ENCODE measurements at regions not wholly inside any gene's neighbourhood (a gene's known extent, or its start where the extent isn't known, plus 50 kb on each side); places are given as distances from the start of the nearest gene placed in this dataset.
"Not testable (repeated sequence)": the region's sequence is repeated elsewhere in the genome, so short reads cannot be mapped to it uniquely, and the experiment has no call there.

- TF ChIP-seq, protein P1, sequence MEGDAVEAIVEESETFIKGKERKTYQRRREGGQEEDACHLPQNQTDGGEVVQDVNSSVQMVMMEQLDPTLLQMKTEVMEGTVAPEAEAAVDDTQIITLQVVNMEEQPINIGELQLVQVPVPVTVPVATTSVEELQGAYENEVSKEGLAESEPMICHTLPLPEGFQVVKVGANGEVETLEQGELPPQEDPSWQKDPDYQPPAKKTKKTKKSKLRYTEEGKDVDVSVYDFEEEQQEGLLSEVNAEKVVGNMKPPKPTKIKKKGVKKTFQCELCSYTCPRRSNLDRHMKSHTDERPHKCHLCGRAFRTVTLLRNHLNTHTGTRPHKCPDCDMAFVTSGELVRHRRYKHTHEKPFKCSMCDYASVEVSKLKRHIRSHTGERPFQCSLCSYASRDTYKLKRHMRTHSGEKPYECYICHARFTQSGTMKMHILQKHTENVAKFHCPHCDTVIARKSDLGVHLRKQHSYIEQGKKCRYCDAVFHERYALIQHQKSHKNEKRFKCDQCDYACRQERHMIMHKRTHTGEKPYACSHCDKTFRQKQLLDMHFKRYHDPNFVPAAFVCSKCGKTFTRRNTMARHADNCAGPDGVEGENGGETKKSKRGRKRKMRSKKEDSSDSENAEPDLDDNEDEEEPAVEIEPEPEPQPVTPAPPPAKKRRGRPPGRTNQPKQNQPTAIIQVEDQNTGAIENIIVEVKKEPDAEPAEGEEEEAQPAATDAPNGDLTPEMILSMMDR (IDR thresholded peaks at IDR 0.05; ENCODE audit: low read depth, low read length) = no peak
These were observed 64.8 kb upstream of the LMCD1 start for GRCh38 chr3:8436661-8437287.

DNA sequence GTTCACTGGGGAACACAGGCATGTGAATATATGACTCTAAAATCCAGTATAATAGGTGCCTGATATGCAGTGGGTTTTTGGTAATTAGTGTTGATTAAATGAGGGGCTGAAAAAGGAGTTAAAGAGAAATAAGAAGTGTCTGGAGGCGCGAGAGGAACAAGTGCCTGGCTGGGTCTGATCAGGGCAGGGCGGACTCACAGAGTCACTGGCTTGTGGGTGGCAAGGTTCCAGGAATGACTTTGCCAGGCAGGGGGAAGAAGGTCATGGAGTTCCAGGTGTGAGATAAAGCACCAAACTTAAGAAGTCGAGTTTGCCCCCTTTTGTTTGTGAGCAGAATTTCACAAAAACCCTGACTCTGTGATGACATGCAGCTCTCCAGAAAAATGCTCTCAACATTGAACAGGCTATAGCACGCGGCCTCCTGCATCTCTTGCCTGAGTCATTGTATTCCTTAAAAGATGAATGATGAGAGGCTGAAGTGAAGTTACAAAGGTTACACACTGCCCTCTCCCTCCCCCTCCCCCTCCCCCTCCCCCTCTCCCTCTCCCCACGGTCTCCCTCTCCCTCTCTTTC lies 63.0 kb upstream of the LMCD1 start:
- TF ChIP-seq, protein P1 (IDR thresholded peaks at IDR 0.05; ENCODE audit: low read depth, low read length) = no peak

More at GRCh38 chr3:8436661-8437287, 64.8 kb upstream of the LMCD1 start:
- no peak overlapping the region for H3K4me3 ChIP-seq (ENCODE audit: low read depth, low read length)

GRCh38 chr3:8440142-8440541 lies 61.5 kb upstream of the LMCD1 start:
- H3K4me3 ChIP-seq (ENCODE audit: low read depth, low read length) = not testable (repeated sequence)

More for the DNA sequence above, 63.0 kb upstream of the LMCD1 start:
- no peak overlapping the region for H3K4me3 ChIP-seq (ENCODE audit: low read depth, low read length)

DNA sequence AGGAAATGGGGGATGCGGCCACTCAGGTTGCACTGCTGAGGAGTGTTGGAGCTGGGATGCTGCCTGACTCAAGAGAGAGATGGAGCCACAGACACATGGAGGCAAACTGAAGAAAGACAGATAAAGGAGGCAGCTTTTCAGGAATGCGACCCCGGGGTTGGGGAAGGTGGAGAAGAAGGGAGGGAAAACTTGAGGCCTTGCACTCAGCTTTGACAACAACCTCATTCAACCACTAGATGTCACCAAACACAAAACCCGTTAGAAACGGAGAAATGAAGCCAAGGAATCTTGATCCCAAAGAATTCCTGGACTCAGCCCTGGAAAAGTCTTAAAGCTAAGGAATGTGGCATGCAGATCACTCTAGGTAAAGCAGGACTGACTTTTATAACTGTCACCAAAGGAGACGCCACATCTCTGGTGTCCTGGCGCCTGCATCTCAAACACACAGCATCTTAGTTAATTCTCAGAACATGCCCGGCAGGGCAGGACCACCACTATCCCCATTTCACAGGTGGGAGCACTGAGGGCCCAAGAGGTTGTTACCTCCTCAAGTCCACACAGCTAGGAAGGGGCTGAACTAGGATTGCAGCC lies 59.6 kb upstream of the LMCD1 start:
- TF ChIP-seq, protein P1 (IDR thresholded peaks at IDR 0.05; ENCODE audit: low read depth, low read length) = peak; percentile 69
- H3K4me3 ChIP-seq (ENCODE audit: low read depth, low read length) = no peak overlapping the region

DNA sequence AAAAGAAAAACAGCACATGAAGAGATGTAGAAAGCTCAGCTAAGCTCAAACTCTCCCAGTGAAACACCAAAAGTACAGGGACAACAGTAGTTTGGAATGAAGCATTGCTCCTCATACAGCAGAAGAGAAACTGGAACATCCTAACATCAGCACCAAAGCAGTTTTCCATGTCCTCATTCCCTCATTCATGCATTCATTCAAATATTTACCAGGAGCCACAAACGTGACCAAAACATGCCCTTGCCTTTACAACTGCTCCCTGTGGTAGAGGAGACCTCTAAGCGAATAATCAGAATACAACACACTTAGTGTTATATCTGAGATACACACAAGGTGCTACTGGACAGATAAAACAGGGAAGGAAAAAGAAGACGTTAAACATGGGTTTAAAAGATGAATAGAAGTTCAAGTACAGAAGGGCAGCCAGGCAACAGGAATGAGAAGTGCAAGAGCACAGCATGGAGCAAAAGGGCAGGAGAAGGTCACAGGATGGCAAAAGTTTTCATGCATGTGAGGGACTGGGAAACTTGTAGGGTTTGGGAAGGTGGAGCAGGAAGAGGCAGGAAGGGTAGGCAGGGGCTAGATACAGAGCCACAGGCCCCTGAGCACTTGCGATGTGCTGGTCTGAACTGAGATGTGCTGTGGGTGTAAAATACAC lies 58.5 kb upstream of the LMCD1 start:
- H3K4me3 ChIP-seq (ENCODE audit: low read depth, low read length) = no peak overlapping the region
- TF ChIP-seq, protein P1 (IDR thresholded peaks at IDR 0.05; ENCODE audit: low read depth, low read length) = no peak

DNA sequence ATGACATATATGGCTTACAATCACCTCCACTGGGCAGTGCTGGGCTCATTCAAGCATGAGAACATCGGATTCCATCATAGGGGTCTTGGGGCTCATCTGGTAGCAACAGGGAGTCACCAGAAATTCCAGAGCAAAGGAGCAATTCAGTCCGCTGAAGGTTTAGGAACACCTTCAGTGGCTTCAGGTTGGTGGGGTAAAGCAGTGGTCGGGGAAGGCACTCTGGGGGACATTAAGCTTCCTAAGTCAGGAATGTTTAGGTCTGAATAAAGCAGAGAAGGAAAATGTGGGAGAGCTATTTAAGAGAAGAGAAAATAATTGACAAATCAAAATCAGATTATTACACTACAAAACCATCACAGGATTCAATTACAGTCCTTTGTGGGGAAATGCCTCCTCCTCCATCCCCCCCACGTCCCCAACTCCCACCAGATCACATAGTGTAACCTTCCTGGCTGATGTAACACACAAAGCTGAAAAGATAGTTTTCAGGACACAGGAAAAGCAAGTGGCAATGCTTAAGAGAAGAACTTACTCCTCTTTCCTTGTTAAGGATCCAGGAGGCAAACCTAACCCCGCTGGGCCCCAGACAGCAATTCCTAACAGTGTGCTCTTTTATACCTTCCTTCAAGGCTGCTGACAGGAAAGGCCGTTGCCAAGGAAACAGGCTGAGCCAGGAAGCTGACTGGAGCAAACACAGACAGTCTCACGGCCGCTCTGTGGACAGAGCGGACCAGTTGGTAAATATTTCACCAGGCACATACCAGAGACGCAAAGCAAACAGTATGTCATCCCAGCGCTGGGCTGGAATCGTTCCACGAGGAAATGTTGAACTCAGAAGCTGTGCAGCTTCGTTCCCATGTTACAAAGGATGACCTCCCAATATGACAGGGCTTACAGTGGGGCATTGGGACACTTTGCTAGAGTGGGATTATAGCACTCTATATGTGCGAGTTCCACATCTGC lies 57.5 kb upstream of the LMCD1 start:
- no peak overlapping the region for H3K4me3 ChIP-seq (ENCODE audit: low read depth, low read length)
- TF ChIP-seq, protein P1 (IDR thresholded peaks at IDR 0.05; ENCODE audit: low read depth, low read length) = no peak

- TF ChIP-seq, protein P1 (IDR thresholded peaks at IDR 0.05; ENCODE audit: low read depth, low read length) = no peak
- H3K4me3 ChIP-seq (ENCODE audit: low read depth, low read length) = no peak overlapping the region
These were observed 56.7 kb upstream of the LMCD1 start for GRCh38 chr3:8444883-8445282.
